ENCODE measurements at regions not wholly inside any gene's neighbourhood (a gene's known extent, or its start where the extent isn't known, plus 50 kb on each side); places are given as distances from the start of the nearest gene placed in this dataset.

GRCh38 chr13:63938851-63939250, 2523.2 kb upstream of the PCDH20 start:
- no peak for TF ChIP-seq ZNF687 (IDR thresholded peaks at IDR 0.05)
- TF ChIP-seq CTCF (IDR thresholded peaks at IDR 0.05 in 2 of 3, conservative IDR thresholded peaks at IDR 0.05 in 1 of 3; ENCODE audit: control insufficient read depth in 2 of 3, extremely low read depth in 1 of 3, insufficient read depth in 1 of 3, low read depth in 3 of 3, low read length in 3 of 3) = no peak
- TF ChIP-seq REST (IDR thresholded peaks at IDR 0.05; ENCODE audit: low read depth, low read length) = no peak
- TF ChIP-seq MAX (IDR thresholded peaks at IDR 0.05; ENCODE audit: low read depth, low read length) = no peak
- TF ChIP-seq CEBPZ (IDR thresholded peaks at IDR 0.05; ENCODE audit: low read depth, low read length) = no peak
- no peak for TF ChIP-seq YY1 (IDR thresholded peaks at IDR 0.05; ENCODE audit: low read depth, low read length)
